ENCODE measurements at regions not wholly inside any gene's neighbourhood (a gene's known extent, or its start where the extent isn't known, plus 50 kb on each side); places are given as distances from the start of the nearest gene placed in this dataset.

DNA sequence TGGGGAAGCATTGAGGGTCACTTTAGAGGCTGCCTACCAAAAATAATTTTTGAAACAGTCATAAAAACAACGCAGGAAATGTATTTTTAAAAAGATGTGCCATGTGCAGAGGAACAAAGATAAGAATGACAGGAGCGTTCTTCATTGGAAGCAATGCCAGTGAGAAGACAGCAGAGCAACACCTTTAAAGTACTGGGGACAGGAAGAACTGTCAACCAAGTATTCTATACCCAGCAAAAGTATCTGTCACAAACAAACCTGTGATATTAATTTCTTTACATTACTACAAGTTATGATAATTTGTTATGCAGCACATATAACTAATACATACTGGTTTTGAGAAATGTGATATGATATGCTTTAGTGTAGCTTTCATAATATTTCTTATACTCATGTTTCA lies 675.6 kb downstream of the IRX1 start:
- no peak for TF ChIP-seq CTCF (conservative IDR thresholded peaks at IDR 0.05; ENCODE audit: low read length)
- TF ChIP-seq EZH2phosphoT487 (IDR thresholded peaks at IDR 0.05; ENCODE audit: borderline replicate concordance, low read depth, low read length): no peak

All from OCI-LY7 (cell line).